ENCODE measurements at regions not wholly inside any gene's neighbourhood (a gene's known extent, or its start where the extent isn't known, plus 50 kb on each side); places are given as distances from the start of the nearest gene placed in this dataset.

GRCh38 chr4:165666836-165667235 is 206.2 kb upstream of the TLL1 start:
- Histone ChIP-seq H3K27me3 (ENCODE audit: control insufficient read depth in 4 of 4, insufficient read depth in 4 of 4, low read length in 3 of 4) (no peaks in the 10 kb centered on the region), H3K9me3 (ENCODE audit: control insufficient read depth in 4 of 4, low read length in 3 of 4) (no peaks in the 10 kb centered on the region), H3K36me3 (ENCODE audit: control insufficient read depth in 4 of 4, insufficient read depth in 3 of 4, low read depth in 1 of 4, low read length in 3 of 4) (no peaks in the 10 kb centered on the region), H3K27ac (ENCODE audit: low read depth in 1 of 2, low read length in 2 of 2) (no peak overlapping the region), H3K4me1 (ENCODE audit: control insufficient read depth in 4 of 4, insufficient read depth in 4 of 4, low read length in 3 of 4) (no peaks in the 10 kb centered on the region), H3K9ac (ENCODE audit: low read depth in 1 of 2, low read length in 2 of 2) (no peak overlapping the region), H3K4me3 (ENCODE audit: low read depth in 1 of 3, low read length in 3 of 3) (no peak overlapping the region)
- 93% methylated on average over 5 of the region's 5 CpGs for WGBS
- no peak for DNase-seq (ENCODE audit: low spot score)
- TF ChIP-seq HNF4A (conservative IDR thresholded peaks at IDR 0.05) = no peak
- TF ChIP-seq FOXA1 (IDR thresholded peaks at IDR 0.05) = no peak
- no peak for TF ChIP-seq GABPA (IDR thresholded peaks at IDR 0.05 in 1 of 2, conservative IDR thresholded peaks at IDR 0.05 in 1 of 2)
- TF ChIP-seq HNF4G (IDR thresholded peaks at IDR 0.05) = no peak
- TF ChIP-seq SP1 (IDR thresholded peaks at IDR 0.05) = no peak
- no peak for TF ChIP-seq MAX (IDR thresholded peaks at IDR 0.05)
- TF ChIP-seq, protein P1, sequence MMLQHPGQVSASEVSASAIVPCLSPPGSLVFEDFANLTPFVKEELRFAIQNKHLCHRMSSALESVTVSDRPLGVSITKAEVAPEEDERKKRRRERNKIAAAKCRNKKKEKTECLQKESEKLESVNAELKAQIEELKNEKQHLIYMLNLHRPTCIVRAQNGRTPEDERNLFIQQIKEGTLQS (IDR thresholded peaks at IDR 0.05) = no peak
- no peak for TF ChIP-seq RXRA (IDR thresholded peaks at IDR 0.05)
- no peak for TF ChIP-seq FOXA2 (IDR thresholded peaks at IDR 0.05)
- TF ChIP-seq, protein P2, sequence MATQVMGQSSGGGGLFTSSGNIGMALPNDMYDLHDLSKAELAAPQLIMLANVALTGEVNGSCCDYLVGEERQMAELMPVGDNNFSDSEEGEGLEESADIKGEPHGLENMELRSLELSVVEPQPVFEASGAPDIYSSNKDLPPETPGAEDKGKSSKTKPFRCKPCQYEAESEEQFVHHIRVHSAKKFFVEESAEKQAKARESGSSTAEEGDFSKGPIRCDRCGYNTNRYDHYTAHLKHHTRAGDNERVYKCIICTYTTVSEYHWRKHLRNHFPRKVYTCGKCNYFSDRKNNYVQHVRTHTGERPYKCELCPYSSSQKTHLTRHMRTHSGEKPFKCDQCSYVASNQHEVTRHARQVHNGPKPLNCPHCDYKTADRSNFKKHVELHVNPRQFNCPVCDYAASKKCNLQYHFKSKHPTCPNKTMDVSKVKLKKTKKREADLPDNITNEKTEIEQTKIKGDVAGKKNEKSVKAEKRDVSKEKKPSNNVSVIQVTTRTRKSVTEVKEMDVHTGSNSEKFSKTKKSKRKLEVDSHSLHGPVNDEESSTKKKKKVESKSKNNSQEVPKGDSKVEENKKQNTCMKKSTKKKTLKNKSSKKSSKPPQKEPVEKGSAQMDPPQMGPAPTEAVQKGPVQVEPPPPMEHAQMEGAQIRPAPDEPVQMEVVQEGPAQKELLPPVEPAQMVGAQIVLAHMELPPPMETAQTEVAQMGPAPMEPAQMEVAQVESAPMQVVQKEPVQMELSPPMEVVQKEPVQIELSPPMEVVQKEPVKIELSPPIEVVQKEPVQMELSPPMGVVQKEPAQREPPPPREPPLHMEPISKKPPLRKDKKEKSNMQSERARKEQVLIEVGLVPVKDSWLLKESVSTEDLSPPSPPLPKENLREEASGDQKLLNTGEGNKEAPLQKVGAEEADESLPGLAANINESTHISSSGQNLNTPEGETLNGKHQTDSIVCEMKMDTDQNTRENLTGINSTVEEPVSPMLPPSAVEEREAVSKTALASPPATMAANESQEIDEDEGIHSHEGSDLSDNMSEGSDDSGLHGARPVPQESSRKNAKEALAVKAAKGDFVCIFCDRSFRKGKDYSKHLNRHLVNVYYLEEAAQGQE (IDR thresholded peaks at IDR 0.05) = no peak
- TF ChIP-seq CTCF (IDR thresholded peaks at IDR 0.05; ENCODE audit: low read depth, low read length, missing input control) = no peak
- no peak for TF ChIP-seq JUND (IDR thresholded peaks at IDR 0.05)
- TF ChIP-seq YY1 (IDR thresholded peaks at IDR 0.05) = no peak
- TF ChIP-seq TAF1 (conservative IDR thresholded peaks at IDR 0.05) = no peak

DNA sequence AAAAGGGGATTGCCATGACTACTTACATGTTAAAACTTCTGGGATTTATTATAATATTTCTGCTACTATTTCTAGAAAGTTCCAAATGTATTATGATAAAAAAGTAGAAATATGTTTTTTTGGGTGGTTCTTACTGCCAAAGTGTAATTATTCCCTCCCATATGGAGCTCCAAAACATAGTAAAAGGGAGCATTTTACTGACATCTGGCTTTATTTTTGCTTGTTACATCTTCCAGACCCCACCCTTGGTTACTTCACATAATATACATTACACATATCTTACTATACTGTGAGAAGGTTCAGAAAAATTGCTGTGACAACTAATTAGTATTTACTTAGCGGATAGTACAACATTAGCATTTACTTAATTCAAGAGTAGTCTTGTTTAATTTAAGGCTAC is 205.1 kb upstream of the TLL1 start:
- Histone ChIP-seq H3K4me3 (ENCODE audit: low read depth in 1 of 3, low read length in 3 of 3) (no peak overlapping the region), H3K4me1 (ENCODE audit: control insufficient read depth in 4 of 4, insufficient read depth in 4 of 4, low read length in 3 of 4) (no peaks in the 10 kb centered on the region), H3K36me3 (ENCODE audit: control insufficient read depth in 4 of 4, insufficient read depth in 3 of 4, low read depth in 1 of 4, low read length in 3 of 4) (no peaks in the 10 kb centered on the region), H3K9me3 (ENCODE audit: control insufficient read depth in 4 of 4, low read length in 3 of 4) (no peaks in the 10 kb centered on the region), H3K27ac (ENCODE audit: low read depth in 1 of 2, low read length in 2 of 2) (no peak overlapping the region), H3K9ac (ENCODE audit: low read depth in 1 of 2, low read length in 2 of 2) (no peak overlapping the region), H3K27me3 (ENCODE audit: control insufficient read depth in 4 of 4, insufficient read depth in 4 of 4, low read length in 3 of 4) (no peaks in the 10 kb centered on the region)
- 95% methylated on average over 1 of the region's 1 CpG for WGBS
- TF ChIP-seq FOXA1 (IDR thresholded peaks at IDR 0.05) (no peak), EGR1 (IDR thresholded peaks at IDR 0.05; ENCODE audit: low read depth in 2 of 2) (no peak)
- DNase-seq (ENCODE audit: low spot score) = no peak
